Activated CD4-positive, alpha-beta T cell treated with anti-CD3 and anti-CD28 coated beads, Interleukin-2, amount 50 U/mL, for 48 hours (primary cell): ENCODE measurements at regions not wholly inside any gene's neighbourhood (a gene's known extent, or its start where the extent isn't known, plus 50 kb on each side); places are given as distances from the start of the nearest gene placed in this dataset.

ENCODE experiments used
- DNase-seq, 2 experiments: peaks; one replicate each; pipeline ENCODE4 v3.0.0-alpha.2; 2020

DNA sequence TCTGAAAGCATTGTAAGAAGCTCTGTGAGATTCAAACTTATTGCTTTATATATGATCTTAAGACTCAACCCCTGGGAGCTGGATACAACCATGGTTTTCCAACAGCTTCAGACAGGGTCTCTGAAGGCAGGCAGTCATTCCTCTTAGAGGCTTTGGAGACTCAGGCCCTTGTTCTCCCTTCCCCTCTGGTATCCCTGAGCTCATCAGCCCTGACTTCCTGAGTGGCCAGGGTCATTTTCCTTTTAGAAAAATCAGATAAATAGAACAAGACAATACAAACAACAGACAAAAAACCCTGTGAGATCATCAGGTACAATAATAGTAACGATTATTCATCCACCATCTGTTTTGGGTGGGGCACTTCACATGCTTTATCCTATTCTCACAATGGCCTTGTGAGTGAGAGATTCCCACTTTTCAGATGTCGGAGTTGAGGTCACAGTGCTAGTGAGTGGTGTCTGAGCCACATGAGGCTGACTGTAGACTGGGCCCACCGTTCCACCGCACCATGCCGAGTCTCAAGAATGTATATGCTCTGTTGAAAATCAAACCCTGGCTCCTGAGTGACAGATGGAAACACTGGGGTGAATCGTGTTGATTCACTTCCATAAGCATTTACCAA lies 144.2 kb downstream of the CXCL12 start:
- no peak for DNase-seq

DNA sequence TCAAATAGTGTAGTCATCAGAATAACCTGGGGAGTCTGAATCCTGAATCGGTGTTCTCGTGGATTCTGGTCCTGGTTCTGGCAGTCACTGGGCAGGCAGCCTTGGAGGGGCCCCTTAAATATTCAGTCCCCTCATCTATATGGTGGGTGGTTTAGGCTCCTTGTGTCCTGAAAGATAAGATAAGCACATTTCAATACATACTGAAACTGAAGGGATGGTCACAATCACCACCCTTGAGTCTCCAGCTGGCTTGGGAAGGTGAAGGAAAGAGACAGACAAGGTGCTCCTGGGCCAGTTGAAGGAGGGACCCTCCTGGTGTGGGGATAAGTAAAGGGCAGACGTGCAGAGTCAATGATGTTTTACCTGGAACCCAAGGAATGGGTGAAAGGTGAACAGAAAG lies 146.7 kb downstream of the CXCL12 start:
- no peak for DNase-seq

- no peak for DNase-seq
Measured at GRCh38 chr10:44237364-44238049, 147.4 kb downstream of the CXCL12 start.

DNA sequence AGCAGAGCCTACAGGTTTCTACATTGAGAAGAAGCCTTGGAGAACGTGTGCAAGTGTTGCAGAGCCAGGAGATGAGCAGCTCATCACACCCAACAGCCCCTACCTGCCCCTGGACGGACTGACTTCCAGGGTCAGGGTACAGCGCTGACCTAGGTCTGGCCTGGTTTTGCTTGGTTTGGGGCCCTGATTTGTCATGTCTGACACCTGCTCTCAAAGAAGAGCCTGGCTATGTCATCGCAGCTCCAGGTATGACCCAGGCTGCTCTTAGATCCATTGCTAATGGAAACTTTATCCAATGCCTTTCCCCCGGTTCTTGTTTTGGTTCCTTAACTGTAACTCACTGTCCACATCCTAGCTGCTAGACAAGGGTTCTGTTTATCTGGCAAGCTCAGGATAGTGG lies 149.5 kb downstream of the CXCL12 start:
- no peak for DNase-seq

- no peak for DNase-seq
Measured at GRCh38 chr10:44234483-44234875, 150.4 kb downstream of the CXCL12 start.

DNA sequence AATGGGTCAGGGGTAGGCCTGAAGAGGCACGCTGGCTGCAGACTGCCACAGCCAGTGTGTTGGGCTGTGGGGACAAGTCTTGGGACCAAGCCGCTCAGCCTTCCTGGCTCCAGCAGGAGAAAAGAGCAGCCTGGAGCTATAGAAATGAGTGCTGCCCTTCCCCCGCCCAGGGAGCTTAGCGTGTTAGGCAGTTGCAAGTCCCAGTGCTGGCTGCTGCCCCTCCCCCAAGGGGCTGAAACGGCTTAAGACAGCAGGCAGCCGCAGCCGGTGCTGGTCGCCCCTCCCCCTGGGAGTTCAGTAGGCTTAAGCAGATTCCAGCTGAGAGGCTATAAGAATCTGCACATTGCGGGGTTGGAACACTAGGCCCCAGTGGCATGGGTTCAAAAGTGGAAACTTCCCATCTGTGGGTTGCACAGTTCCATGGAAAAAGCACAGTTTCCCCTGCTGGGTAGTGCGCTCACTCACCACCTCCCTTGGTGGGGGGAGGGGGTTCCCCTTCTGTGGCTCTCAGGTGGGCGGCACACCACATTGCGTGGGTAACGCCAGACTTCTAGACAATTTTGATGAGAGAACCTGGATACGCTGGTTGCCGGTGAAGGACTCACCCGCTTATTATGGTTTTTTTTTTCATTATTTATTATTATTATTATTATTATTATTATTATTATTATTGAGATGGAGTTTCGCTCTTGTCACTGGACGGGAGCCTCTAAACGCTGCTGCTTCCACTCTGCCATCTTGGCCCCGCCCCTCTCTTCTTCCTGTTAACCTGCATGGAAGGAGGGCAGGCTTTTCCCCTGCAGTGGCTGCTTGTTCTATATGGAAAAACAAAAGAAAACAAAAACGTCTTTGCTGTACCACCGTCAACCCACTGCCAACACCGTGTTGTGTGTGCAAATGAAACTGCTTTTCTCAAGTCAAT lies 151.1 kb downstream of the CXCL12 start:
- no peak for DNase-seq

DNA sequence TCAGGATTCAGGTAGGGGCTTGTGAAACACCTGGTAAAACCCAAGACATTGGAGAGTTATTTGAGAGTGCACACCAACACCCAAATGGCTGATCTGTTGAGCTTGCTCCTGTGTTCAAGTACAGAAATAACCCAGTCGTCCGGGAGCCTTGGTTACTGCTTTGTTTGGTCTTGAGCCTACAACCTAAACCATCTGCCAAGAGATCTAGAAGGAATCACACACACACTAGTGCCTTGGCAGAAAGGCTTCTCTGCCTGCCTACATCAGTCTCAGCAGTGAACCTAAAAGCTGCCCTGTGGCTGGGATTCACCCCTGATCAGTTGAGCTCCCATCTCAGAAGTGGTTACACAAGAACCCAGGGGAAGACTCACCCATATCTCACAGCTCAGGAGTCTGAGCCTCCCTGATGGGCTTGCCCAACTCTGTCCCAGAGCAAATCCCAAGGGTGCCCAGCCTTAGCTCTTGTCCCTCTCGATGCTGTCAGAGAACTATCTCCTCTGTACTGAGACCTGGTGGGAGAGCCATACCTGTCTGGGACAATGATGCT lies 167.6 kb downstream of the CXCL12 start:
- DNase-seq, result no peak

DNA sequence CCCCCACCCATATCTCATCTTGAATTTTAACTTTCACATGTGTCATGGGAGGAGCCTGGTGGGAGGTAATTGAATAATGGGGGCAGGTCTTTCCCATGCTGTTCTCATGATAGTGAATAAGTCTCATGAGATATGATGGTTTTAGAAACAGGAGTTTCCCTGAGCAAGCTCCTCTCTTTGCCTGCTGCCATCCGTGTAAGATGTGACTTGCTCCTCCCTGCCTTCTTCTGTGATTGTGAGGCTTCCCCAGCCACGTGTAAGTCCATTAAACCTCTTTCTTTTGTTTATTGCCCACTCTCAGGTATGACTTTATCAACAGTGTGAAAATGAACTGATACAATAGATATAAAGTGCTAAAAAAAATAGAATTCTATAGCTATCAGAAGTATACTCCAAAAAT lies 168.8 kb downstream of the CXCL12 start:
- DNase-seq, result no peak

- no peak for DNase-seq
Measured at GRCh38 chr10:44209811-44210210, 175.1 kb downstream of the CXCL12 start.

DNA sequence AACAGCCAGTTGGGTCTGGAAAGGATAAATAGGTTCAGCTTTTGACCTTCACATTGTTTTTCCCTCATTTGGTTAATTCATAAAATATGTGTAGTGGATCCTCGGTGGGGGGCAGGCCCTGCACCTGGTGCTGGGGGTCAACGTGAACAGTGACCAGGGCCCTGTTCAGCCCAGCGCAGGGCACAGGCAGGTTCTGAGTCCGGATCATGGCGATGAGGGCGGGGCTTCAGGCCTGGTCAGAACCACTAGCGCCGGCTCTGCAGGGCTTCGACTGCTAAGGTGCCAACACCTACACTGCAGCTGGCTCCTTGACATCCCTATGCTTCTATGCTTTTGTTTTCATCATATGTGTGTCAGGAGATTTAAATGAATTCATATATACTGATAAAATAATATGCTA lies 177.7 kb downstream of the CXCL12 start:
- no peak for DNase-seq

GRCh38 chr10:44206127-44206818 lies 178.6 kb downstream of the CXCL12 start:
- no peak for DNase-seq

GRCh38 chr10:44205067-44205466 lies 179.8 kb downstream of the CXCL12 start:
- DNase-seq, result no peak

- DNase-seq, result no peak
Measured at GRCh38 chr10:44203535-44203934, 181.4 kb downstream of the CXCL12 start.

- DNase-seq, result no peak
Measured at GRCh38 chr10:44202952-44203351, 181.9 kb downstream of the CXCL12 start.

DNA sequence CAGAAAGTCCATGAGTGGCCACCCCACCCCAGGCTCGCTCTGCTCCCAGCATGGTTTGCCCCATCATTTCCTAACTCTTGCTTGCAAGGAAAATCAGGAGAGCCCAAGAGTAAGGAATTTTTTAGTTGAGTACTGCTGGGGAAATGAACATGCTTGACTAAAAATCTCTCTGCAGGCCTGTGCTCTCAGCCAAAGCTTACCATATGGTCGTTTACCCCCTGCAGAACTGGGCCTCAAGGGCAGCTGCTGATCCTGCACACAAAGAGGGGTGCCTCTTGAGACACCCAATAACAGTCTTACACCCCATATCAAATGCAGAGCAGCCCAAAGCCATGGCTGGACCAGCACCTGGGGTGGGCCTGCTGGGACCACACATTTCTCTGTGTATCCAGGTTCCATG lies 183.2 kb downstream of the CXCL12 start:
- DNase-seq, result no peak

DNA sequence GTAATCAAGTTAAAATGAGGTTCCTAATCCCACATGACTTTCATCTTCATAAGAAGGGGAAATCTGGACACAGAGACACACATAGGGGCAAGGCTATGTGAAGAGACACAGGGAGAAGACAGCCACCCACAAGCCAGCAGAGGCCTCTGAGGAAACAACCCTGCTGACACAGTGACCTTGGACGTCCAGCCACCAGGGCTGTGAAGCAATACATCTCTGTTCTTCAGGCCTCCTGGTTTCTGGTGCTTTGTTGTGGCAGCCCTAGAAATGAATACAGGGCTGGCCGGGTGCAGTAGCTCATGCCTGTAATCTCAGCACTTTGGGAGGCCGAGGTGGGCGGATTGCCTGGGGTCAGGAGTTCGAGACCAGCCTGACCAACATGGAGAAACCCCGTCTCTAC lies 183.9 kb downstream of the CXCL12 start:
- DNase-seq, result no peak

DNA sequence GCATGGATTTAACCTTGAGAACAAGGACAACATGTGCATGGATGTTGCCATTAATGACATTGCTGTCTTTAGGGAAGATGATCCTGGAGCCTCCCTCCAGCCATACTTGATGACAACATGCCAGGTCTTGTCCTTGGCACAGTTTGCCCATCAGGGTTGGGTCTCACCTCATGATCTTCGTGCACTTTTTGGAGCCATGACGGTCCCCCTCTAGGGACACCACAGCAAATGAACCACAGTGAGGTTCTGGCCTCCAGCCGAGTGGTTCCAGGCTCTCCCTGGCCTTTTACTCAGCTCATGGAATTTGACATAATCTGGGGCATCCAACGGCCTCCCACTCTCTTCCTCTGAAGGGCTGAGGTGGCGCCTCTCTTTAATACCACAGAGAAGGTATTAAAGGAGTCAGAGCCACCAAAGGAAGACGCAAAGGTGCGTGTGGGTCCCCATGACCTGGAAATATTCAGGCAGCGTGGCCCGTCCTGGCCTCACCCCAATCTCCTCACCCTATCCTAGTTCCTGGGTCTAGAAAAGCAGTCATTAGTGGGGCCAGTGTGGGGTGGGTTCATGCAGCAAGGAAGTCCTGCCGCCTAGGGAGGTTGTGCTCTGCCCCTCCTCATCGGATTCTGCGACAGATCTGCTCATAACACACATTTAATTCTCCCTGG lies 184.8 kb downstream of the CXCL12 start:
- DNase-seq, result no peak

DNA sequence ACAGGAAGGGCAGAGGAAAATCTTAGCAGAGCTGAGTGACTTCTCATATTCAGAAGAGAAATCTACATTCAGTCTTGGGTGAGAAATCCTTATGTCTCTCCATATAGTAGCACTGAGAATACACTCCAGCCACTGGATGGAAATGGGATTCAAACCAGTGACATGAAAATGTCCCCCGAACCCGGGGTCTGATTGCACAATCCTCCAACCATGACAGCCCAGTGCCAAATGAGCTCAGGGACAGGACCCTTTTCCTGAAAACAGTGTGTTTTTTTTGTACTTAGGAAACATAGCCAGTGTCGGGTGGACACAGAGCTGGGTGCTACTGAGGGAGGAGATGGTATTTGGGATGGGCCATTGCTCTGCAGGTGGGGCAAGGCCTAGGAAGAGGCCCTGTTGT lies 185.6 kb downstream of the CXCL12 start:
- DNase-seq, result no peak

- DNase-seq, result no peak
Measured at GRCh38 chr10:44198780-44199097, 186.2 kb downstream of the CXCL12 start.

GRCh38 chr10:44198096-44198779 lies 186.7 kb downstream of the CXCL12 start:
- DNase-seq, result no peak

- no peak for DNase-seq
Measured at GRCh38 chr10:44197646-44198045, 187.3 kb downstream of the CXCL12 start.

- no peak for DNase-seq
Measured at GRCh38 chr10:44196336-44196735, 188.6 kb downstream of the CXCL12 start.
